Hematopoietic multipotent progenitor cell treated with erythropoietin and hydrocortisone succinate and interleukin-3 and kit ligand, for 15 days (in vitro differentiated cells): ENCODE measurements at regions not wholly inside any gene's neighbourhood (a gene's known extent, or its start where the extent isn't known, plus 50 kb on each side); places are given as distances from the start of the nearest gene placed in this dataset.

Source experiments
- DNase-seq: peaks from one replicate; pipeline ENCODE4 v3.0.0-alpha.2; 2015; ENCODE audit warnings: low spot score

DNA sequence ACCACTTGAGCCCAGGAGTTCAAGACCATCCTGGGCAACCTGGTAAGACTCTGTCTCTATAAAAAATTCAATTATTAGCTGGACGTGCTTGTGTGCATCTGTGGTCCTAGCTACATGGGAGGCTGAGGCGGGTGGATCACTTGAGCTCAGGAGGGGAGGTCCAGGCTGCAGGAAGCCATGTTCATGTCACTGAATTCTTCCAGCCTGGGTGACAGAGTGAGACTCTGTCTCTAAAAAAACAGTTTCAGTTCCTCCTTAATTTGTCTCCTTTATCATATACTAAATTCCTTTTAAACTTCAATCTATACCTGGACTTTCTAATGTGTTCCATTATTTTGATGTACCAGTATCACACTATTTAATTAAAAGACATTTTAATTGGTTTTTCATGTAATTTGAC is 422.2 kb upstream of the TLE4 start:
- DNase-seq = no peak

DNA sequence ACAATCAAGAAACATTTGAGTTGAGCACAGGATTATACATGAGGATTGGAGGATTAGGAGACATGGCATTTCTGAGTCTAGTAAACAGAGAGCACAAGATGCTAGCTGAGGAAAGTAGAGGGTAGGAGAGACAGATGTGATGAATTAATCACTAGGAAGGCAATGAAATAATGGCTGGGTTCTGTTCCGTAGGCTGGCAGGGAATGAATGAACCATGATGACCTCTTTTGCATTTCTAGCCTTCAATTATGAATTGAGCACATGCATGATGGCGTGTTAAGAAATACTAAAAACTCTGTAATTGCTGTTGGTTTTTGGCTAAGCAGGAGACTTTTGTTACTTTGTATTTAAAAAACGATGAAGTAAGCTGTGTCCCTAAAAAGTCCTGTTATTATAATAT is 420.0 kb upstream of the TLE4 start:
- DNase-seq = no peak

DNA sequence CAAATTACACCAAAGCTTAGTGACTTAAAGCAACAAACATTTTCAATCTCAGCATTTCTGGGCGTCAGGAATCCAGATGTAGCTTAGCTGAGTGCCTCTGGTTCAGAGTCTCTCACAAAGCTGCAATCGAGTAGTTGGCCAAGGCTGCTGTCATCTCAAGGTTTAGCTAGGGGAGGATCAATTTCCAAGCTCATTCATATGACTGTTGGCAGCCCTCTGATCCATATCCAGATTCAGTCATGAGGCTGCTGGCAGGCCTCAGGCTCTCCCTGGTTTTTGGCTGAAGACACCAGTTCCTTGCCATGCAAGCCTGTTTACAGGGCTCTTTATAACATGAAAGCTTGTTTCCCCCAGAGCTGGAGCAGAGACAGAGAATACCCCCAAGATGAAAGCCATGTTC is 419.5 kb upstream of the TLE4 start:
- DNase-seq = no peak

DNA sequence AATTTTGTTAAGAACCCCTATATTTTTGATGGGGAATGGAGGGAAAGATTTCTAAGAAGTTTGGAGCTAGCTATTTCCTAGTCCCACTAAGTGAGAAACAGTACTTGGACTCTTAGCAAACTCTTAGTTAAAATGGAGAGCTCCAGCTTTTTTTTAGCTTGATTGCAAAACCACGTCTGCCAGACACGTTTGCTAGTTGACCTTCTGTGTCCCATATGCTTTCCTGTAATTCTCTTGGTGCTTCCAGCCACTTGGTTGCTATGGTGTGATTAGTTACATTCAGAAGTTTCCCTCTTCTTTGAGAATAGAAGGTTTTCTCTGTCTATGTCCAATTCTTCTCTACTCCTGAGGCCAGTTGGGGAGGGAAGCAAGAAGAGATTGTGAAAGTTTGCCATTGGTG is 417.0 kb upstream of the TLE4 start:
- DNase-seq = no peak

DNA sequence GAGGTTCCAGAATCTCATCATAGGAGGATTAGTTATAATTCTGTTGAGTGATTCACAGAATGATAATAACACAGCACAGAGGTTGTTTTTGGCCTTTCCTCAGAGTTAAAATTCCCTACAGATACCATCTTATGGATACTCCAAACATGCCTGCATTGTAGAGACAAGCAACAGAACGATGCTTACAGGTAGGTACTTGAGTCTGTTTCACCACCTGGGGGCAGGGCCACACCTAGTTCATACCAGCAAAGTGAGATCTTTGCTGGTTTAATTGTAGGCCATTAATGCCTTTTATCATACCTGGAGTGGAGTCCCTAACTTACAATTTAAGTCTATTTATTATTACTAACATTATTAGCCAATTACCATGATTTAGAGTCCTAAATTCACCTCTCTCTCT is 416.5 kb upstream of the TLE4 start:
- no peak for DNase-seq

DNA sequence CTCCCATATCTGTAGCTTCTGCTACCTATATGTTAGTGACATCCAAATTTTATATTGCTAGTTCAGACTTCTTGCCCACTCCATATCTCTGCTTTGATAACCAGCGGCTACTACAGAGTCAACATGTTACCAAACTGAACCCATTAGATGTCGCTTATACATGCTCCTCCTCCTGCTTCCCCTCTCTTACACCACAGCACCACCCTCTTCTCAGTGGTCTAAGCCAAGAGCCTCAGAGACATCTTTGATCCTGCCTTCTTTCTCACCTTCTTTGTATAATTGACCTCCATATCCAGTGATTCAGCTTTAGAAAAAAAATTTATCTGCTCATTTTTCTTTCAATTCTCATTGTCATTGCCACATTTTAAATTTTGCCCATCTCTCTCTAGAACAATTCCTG is 408.2 kb upstream of the TLE4 start:
- no peak for DNase-seq

DNA sequence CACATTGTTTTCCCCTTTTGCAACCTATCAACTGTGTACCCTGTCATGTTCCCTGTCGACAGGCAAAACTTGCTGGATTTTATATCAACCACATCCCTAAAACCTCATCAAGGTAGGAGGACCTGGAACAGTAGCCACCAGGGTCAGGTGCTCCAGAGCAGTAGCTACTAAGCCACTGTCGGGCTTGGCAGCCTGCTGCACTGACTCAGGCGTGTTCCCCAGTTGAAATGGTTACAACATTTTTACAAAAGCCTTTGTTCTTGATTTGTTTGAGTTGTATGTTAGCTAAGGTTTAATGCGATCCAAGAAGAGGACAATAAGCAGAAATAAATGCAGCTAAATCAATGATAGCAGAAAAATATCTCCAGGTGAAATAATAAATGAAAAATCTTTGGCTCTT is 407.4 kb upstream of the TLE4 start:
- no peak for DNase-seq

DNA sequence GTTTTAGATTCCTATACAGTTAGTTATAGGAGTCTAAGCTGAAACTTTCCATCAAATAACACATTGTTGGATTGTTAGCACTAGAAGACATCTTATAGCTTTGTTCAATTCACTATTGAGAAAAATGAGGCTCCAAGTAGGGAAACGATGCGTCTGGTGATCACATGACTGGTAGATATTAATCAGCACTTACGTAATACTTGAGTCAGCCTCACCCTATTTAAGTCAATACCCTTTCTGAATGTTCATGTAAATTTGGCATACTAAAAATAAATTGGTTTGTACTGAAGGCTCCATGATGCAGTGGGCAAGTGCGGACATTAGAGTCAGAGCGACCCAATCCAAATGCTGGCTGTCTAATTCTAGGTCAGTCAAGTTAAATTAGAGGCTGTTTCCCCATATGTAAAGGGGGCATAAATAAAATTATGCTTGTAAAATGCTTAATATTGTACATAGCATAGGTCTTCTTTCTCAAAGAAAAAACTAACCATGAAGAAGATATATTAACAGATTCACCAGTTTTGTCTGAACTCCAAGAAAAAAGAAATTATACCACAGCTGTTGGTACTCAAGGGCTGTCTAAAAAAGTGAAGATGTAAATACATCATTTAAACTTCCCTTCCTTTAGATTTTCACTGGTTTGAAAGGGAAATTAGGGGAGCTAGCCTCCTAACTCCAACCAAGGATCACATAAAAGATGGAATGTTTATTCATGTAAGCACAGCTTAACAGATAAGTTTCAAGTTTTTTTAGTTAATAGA is 406.6 kb upstream of the TLE4 start:
- no peak for DNase-seq

DNA sequence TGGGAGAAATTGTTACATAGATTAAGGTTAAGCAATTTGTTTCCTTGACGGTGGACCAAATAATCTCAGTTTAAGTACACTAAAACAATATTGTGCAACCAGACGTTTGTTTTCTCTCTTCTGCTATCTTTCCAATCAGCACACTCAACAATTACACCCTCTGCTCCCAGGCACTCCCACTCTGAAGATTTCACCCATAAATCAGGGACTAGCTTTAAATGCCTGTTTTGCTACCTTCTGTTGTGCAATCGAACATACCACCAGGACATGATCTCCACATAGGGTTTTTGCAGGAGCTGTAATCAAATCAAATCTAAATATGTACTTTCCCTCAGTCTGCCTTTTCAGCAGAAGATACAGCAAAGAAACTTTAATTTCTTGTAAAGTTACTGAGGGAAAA is 405.8 kb upstream of the TLE4 start:
- no peak for DNase-seq

DNA sequence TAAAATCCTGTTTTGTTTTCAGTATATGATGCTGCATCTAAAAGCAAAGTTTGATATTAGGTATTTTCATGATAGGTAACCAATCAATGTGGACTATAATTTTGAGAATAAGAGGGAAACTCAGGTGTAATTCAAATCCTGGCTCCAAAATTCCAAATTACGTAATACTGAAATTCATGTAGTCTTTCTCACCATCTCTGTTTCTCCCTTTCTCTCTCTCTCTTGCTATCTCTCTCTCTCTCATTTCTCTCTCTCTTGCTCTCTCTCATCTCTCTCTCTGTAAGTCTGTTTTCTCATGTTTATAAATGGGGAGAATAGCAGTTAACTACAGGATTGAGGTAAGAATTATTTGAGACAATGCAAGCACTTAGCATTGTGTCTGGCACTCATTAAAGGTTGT is 401.1 kb upstream of the TLE4 start:
- no peak for DNase-seq

DNA sequence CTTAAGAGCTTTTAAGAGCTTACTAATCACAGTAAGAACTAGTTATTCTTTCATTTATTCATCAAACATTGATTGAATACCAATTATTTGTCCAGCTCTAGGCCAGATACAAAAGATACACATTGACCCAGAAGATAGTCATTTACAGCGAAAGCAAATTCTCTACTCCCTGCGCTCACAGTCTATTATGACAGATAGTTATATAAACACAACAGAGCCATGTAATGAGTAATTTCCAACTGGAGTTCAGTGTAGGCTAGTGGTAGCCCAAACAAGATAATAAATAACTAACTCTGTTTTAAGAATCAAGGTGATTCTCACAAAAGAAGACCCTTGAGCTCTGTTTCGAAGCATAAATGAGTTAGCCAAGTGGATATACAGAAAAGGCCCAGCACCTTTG is 397.8 kb upstream of the TLE4 start:
- no peak for DNase-seq

DNA sequence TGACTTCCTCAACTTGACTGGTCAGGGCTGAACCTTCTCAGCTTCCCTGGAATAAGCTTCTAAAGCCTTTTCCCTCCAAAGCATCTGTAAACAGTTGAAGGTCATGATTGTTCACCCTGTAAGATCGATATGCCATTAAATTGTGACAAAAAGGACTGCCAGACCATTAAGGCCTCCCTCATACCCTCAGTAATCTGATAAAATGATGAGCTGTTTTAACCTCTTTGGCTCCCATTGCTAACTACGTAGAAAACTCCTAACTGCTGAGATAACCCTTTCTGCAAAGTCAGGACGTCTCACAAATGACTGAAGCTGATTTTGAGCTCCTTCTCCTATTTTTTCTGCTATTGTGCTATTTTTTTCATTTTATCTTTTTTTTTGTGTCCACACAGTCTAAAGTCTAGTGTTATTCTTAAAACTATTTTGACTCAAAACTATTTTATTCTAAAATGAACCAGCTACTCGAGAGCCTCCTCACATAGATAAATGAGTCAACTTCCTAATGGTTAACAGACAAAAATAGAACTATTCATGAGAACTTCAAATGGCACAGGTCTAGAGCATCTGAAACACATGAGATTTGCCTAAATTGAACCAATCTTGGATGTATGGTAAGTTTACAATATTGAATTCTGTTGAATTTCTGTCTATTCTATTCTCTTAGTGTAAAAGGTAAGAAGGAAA is 395.6 kb upstream of the TLE4 start:
- DNase-seq = no peak

DNA sequence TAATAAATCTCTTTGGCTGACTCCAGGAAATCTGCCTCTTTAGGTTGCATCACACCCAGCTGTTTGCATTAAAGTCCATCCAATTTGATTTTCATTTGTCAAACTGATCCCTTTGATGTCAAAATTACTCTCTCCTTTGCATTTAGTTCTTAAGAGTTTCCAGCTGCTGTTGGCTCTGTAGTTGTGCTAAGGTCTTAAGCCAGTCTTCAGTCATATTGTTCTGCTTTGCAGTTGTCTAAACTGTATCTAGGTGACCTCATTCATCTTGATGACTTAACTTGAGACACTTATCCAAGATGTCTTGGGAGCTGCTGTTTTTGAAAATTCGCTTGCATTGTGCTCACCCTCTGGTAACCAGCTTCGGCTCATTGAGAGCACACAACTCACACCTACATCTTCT is 386.9 kb upstream of the TLE4 start:
- no peak for DNase-seq

DNA sequence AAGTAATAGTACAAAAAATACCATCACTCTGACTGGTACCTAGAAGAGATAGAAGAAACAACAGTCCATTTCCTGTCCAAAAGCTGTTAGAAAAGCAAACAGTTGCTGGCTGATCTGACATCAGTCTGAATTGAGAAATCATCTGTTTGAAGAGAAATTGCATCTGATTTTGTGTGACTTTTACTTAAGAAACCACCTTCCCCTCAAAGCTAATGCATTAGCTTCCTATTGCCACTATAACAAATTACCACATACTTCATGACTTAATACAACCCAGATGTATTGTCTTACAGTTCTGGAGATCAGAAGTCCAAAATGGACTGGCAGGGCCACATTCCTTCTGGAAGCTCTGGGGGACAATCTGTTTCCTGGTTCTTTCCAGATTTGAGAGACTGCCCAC is 385.9 kb upstream of the TLE4 start:
- no peak for DNase-seq

DNA sequence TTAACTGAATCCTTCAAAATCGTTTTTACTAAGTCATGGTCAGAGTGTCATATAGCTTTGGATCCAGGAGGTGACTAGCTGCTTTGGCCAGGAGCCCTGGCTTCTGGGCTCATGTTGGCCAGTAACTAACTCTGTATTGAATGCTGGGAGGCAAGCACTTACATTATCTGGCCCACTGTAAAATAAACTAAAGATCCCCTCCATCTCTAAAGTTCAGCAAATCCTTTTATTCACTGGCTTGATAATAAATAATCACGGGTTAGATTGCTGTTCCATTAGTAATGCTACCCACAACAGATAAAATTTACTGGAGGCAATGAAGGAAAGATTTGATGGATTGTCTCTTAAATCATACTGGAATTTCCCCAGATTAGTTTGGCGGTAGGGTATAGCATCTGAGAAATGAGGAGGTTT is 382.2 kb upstream of the TLE4 start:
- DNase-seq = no peak

DNA sequence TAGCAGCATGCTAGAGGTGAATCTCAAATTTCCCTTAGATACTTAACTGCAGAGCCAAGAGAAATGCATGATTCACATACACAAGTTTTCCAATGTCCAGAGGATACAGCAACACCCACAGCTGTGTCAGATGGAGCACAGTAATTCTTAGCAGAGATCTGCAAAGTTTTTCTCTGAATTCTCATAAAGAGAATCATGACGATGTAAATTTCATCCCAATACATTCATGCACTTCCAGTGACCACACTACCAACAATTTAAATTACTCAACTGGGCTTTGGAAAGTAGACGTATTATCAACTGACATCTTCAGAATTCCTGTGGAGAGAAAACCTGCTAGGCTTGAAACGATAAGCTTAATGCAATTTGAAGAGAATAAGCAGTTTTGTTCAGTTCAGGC is 378.8 kb upstream of the TLE4 start:
- no peak for DNase-seq

DNA sequence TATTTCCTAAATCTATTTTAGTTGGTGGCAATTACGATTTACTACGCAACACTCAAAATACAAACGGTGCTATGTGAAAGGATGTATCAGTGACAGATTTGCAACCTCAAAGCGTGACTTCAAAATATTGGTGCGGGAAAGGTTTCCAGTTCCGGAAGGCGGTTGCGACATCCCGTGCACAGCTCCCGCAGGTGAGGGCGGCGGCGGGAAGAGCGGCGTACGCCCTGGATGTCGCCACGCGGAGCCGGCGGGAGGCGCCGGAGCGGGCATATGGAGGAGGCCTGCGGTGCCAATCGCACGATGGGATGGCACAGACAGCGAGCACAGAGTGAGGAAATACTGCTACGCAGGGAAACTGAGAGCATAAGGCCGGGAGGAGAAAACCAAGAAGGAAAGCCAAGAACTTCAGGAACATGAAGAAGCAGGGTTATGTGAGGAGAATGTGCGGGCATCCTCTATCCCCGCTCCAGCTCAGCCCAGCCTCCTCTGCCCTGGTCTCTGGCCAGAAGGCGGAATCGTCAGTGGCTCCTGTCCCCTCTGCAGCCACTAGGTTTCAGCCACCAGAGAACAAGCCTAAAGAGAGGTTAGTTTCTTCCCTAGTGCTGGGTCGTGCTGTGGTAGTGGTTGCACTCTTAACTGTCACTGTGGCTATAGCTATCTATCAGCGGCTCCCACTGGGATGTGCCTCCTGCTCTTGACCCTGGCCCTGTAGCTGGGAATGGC is 378.1 kb upstream of the TLE4 start:
- DNase-seq = no peak

DNA sequence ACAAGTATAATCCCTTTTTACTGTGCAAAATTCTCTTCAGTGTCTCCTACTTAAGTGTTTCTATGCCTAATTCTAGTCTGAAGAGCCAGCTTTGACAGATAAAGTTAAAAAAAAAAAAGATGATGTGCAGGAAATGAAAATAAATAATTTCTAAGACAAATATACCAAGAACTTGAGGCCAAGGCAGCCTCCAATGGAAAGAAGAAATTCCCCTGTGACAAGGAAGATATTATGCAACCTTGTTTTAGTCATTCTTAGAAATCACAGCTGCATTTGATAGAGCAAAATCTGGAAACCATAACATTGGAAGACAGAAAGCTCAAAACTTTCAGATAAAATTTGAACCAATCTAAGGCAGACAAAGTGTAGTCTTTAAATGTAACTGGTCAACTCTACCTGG is 375.9 kb upstream of the TLE4 start:
- no peak for DNase-seq

DNA sequence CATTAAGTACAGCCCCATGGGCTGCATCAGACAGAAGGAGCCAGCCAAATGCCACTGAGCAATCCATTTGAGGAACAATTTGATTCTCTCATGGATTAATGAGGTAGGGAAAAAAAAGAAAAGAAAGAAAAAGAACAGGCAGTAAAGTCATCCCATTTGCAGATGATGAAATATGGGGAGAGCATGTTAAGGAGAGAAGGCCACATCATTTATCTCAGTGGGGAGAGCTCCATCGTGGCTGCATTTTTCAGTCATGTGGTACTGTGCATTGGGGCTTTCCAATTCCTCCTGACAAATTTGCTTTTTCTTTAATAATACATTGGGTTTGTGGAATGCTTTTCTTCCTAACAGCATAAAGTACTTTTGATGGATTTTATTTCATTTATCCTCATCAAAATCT is 375.2 kb upstream of the TLE4 start:
- no peak for DNase-seq

DNA sequence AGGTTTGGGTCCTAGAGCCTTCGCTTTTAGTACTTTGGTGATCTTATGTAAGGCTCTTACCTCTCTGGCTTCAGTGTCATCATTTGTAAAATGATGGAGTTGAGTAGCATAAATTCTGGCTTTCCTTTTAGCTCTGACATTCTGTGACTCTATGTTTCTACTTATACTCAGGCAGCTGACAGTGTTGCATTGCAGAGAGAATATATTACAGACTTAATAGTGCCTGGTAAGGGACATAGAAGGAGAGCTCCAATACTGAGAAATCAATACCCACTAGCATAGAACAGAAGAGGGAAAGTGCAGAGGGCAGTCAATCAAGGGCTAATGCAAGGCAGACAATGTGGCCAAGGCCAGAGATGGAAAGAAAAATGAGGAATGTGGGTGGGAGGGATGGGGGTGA is 371.4 kb upstream of the TLE4 start:
- DNase-seq = no peak

DNA sequence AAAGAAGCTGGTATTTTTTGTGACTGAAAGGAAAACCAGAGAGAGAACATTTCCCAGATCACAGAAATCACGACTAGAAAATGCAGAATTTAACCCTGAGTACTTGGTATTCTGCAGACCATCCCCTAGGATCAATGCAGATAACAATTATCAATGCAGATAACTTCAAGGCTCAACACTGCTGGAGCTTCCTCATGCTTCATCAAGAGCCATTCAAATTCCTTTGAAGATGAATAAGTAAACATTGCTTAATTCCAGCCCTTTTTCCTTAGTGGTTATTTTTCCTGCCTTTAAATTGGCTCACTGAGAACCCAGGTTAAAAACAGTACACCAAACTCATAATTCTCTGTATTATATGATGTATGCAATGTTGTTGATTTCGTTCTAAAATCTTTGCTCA is 370.1 kb upstream of the TLE4 start:
- no peak for DNase-seq

DNA sequence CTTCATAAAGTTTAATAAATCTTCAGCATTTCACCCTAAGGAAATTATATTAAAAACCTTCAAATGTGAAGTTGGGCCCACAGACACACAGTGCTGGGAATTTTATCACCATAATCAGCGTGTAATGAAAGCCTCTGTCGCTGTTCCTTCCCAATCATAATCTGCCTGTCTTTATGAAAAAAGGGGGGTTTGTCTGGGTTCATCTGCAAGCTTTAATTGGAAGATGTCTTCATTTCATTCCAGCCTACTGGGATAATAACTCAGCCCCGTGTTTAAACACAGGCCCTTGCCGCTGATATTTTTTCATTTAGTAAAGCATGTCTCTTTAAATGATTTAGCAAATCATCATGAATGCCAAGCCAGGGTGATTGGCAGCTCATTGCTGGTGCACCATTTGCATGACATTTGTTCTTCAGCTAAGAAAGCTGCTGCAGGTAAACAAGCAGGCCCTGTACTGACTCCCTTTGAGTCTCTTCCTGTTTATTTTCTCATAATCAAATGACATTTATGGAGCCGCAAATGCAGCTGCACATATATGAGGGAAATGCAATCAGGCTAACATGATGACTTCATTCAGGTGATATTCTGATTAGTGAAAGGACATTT is 362.9 kb upstream of the TLE4 start:
- no peak for DNase-seq
